DND-41 (cell line): ENCODE measurements at regions not wholly inside any gene's neighbourhood (a gene's known extent, or its start where the extent isn't known, plus 50 kb on each side); places are given as distances from the start of the nearest gene placed in this dataset.

ENCODE experiments used
- CTCF ChIP-seq: IDR thresholded peaks from 2 replicates; pipeline ENCODE4 v1.5.1; 2012; ENCODE audit warnings: borderline replicate concordance, low read length, moderate library complexity, mild to moderate bottlenecking; ENCODE audit not compliant: poor library complexity, severe bottlenecking; ENCODE audit errors: extremely low read depth
- EZH2 ChIP-seq: IDR thresholded peaks from 3 replicates; pipeline ENCODE4 v1.6.1; 2012; ENCODE audit warnings: borderline replicate concordance, low read depth, mild to moderate bottlenecking, moderate library complexity, low read length, inconsistent platforms; ENCODE audit not compliant: severe bottlenecking

- no peak for TF ChIP-seq CTCF
- no peak for TF ChIP-seq EZH2
Measured at GRCh38 chr1:212226467-212226866, 58.7 kb upstream of the PPP2R5A start.
